ENCODE measurements at regions not wholly inside any gene's neighbourhood (a gene's known extent, or its start where the extent isn't known, plus 50 kb on each side); places are given as distances from the start of the nearest gene placed in this dataset.

GRCh38 chr6:33950891-33951889, 147.4 kb upstream of the MLN start:
- DNase-seq = no peak

- peak; percentile 97 for DNase-seq
These were observed 146.7 kb upstream of the MLN start for GRCh38 chr6:33950472-33950881.

DNA sequence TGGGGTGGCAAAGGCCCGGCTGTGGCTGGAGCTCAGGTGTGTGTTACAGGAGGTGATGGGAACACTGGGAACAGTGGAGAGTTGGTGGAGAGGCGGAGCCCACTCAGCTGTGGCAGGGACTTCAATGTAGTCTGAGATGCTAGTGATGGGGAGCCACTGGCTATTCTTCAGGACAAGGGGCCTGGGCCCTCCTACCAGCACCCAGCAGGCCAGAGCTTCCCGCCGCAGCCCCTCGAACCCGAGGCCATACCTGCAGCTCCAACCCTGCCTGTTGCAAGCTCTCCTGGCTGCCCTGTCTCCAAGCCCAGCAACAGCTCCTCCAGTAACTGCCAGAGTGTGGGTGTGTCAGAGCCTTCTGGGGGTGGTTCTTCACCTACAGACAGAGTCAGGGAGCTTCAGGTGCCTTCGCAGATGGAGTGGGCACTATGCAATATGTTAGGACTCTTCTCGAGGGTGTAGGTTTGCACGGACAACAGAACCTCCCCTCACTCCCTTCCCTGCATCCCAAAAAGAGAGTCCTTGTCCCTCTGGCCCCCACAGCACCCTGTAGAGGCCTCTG, 146.2 kb upstream of the MLN start:
- DNase-seq = peak; percentile 41

DNA sequence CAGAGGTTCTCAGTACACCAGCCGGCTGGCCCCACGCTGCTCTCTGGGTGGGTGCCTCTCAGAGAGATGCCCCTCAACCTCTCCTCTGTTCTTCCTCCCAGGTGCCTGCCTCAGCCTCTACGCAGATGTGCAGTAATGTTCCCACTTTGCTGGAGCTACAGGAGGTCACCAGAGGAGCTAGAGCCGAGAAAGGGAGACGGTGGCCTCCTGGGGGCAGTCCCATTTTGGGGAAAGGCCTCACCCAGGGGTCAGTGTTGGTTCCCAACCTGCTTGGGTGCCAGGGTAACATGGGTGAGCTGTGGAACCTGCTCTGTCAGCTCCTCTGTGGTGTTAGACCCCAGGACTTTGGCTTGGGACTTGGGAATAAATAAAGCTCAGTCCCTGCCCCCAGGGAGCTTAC, 145.3 kb upstream of the MLN start:
- no peak for DNase-seq

DNA sequence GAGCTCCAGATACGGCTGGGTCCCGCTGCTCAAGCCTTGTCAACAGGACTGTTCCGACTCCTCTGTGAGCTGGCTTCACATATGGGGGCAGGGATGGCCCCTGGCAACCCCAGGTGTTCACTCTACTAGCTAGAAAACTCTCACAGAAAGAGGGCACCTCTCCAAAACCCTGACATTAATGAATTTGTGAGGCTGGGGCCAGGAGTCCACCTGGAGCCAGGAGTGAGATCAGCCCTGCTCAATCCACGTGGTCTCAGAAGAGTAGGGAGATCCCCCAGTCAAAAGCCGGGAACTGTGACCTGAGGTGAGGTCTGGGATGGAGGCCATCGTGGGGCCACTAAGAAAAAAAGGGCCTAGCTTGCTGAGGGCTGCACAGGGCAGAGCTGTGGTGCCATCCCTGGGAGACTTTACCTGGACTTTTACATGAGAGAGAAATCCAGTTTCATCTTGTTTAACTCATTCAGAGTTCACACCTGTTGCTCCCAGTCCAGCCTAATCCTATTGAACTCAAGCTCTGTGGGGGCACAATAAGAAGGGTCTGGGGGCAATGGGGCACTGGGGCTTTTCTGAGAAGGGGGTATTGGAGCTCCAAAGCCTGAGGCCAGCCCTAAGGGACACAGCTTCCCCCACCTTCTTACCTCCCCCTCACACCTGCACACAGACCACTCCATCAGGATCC, 144.3 kb upstream of the MLN start:
- DNase-seq = no peak

- no peak for DNase-seq
These were observed 143.2 kb upstream of the MLN start for GRCh38 chr6:33947047-33947446.

DNA sequence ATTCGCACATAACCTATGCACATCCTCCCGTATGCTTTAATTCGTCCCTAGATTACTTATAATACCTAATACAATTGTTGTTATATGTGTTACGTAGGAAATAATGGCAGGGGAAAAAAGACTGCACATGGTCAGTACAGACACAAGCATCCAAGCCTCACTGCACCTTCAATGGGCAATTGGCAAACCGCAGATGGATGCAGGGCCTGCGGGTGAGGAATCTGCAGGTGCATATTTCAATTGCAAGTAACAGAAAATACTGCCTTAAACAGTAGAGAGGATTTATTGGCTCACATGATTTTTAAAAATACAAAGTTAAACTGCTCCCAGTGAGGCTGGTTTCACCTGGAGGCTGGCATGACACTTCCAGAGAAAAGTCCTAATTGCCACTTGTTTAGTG, 142.1 kb upstream of the MLN start:
- DNase-seq = no peak

DNA sequence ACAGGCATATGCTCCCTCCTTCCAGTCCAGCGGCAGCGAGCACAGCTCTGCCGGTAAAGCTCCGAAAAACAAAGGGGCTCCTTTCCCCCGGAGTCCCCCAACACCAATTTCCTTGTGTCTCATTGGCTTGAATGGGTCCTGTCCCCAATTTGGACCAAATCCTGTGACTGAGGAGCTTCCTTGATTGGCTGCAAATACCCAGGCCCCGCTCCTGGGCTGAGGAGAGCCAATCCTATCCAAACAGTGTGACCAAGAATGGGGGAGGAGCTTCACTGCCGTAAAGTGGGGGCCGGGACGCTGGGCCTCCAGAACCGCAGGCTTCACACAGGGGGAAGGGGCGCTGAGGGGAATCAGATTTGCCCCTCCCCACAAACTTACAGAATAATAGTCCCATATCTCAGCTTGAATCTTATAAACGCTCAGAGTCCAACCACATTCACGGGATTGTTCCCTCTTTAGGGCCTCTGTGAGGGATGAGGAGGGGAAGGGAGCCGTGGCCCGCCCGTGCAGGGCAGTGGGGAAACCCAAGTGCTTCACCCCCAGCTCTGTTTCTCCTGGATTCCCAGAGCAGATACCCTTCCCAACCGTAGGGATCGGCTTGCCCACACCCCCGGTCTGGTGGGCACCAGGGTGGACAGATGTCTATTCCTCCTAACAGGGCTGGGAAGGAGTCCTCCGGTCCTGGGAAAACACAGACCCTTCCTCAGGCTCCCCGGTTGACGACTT, 141.0 kb upstream of the MLN start:
- DNase-seq = no peak

- DNase-seq = no peak
These were observed 133.1 kb upstream of the MLN start for GRCh38 chr6:33936886-33937285.

- peak; percentile 33 for DNase-seq
These were observed 131.8 kb upstream of the MLN start for GRCh38 chr6:33935439-33936080.

DNA sequence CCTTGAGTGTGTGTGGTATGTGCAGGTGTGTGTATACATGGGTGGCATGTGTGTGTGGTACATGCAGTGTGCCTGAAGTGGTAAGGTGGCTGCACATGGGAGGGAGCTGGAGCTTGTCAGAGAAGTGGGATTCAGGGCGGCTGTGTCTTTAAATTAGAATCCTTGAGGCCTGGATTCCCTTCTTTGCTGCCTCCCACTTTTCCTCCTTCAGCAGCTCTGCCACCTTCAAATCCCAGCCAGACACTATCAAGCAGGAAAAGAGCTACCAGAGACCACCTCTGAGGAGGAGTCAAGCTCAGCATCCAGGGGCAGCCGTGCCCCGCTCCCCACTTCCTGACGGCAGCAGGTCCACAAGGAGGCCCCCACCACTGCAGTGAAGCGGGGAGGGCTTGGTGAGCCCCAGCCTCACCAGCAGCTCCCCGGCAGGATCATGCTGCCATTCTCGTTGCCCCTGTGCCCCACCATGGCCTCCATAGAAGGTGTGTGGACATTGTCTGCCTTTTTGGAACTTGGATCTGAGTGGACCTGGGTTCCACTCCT, 131.0 kb upstream of the MLN start:
- no peak for DNase-seq

DNA sequence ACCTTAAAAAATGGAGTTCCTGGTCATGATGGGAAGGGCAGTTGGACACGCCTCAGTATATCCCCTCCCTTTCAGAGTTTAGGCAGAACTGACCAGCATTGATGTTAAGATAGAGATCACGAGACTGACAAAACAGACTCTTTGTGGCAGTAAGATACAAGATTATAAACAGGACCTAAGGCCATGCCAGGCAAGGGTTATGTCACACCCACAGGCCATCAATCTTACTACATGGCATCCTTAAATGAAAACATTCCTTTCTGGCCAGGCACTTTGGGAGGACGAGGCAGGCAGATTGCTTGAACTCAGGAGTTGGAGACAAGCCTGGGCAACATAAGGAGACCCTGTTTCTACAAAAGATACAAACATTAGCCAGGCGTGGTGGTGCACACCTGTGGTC, 129.3 kb upstream of the MLN start:
- DNase-seq = no peak

DNA sequence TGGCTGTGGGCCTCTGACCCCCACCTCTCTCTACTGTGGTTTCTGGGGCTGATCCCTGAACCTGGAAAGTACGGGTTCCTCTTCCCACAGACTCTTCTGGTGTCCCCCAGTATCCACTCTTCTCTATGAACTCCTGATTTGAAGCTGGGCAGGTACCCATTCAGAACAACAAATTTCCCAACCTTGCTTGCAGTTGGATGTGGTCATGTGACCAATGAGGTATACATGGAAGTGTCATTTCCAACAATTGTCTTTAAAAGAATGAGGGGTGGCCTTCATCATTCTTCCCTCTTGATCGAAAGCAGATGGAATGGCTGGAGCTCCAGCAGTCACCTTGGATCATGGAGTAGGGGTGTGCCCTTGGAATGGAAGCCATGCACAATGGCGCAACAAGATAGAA, 128.0 kb upstream of the MLN start:
- no peak for DNase-seq

GRCh38 chr6:33929575-33930288, 125.9 kb upstream of the MLN start:
- no peak for DNase-seq

DNA sequence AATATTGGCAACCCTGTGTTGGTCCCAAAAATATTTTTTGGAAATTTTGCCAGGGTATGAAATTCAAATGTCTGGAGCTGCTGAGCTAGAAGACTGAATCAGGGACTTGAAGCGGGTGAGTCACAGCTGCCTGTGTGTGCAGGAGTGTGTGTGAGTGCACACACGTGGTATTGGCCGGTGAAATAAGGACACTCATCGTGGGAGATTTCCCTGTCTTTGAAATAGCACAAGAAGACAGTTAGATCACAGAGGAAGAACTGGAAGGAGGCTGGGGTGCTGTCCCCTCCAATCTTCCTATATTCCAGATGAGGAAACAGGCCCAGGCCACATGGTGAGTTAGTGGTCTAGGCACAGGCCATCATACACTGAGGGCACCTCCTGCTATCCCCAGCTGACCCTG, 123.8 kb upstream of the MLN start:
- DNase-seq = no peak

GRCh38 chr6:33927112-33927511, 123.3 kb upstream of the MLN start:
- no peak for DNase-seq

- peak; percentile 23 for DNase-seq
These were observed 122.6 kb upstream of the MLN start for GRCh38 chr6:33926451-33926850.

- DNase-seq = peak; percentile 4
These were observed 122.1 kb upstream of the MLN start for GRCh38 chr6:33925936-33926335.

DNA sequence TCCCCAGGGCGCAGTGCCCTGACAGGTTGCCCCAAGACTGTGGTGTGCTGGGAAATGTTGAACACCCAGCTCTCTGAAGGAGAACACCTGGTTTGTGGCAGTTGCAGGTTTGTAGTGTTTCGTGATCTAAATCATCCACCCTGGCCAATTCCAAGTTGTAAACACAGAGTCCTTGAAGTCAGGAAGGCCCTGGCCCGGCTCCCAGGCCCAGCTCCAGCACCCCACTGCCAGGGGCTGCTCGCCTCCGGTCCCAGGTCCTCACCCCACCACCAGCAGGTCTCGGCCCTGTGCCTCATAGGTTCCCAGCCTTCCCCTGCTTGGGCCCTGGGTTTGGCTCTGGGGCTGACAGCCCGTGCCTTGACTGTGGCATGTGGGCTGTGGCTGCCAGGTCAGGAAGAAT, 121.4 kb upstream of the MLN start:
- no peak for DNase-seq

DNA sequence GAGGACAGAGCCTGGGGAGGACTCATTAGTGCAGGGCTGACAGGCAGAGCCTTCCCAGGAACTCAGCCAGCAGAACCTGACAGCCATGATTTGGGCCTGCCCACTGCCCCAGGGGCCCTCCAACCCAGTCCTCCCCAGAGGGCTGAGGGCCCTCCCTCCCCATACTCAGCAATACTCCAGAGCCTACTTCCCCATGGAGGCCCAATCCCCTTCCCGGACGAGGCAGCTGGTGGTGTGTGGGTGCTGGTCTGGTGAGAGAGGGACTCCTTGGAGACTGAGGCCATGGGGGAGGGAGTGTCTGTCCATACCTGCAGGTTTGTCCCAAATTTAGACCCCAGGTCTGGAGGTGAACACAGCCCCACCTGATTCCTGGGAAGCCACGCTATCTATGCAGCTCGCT, 120.9 kb upstream of the MLN start:
- no peak for DNase-seq

- no peak for DNase-seq
These were observed 120.2 kb upstream of the MLN start for GRCh38 chr6:33923857-33924514.
